ENCODE measurements at regions not wholly inside any gene's neighbourhood (a gene's known extent, or its start where the extent isn't known, plus 50 kb on each side); places are given as distances from the start of the nearest gene placed in this dataset.

- Histone ChIP-seq H3K9me3 (no peaks in the 10 kb centered on the region), H3K4me1 (ENCODE audit: insufficient read depth) (no peaks in the 10 kb centered on the region), H3K36me3 (no peaks in the 10 kb centered on the region), H3K27ac (no peak overlapping the region), H3K27me3 (no peaks in the 10 kb centered on the region), H3K4me3 (no peak overlapping the region)
- WGBS, 3 donors, result 93 to 94% (median 94%) methylated on average over 8 of the region's 8 CpGs
- DNase-seq, result no peak
- intact Hi-C loops (cut with DNase I), result loop anchor here in 1 of 4 donors (10.0 kb wide), 1 partner anchor 668 kb away; no protein-coding TSS in a partner anchor
- TF ChIP-seq CTCF (IDR thresholded peaks at IDR 0.05) (no peak), POLR2A (IDR thresholded peaks at IDR 0.05) (no peak), EP300 (IDR thresholded peaks at IDR 0.05) (no peak)
Measured at GRCh38 chr2:237022533-237022932, 63.2 kb upstream of the COPS8 start.

- Histone ChIP-seq H3K27me3 (no peaks in the 10 kb centered on the region), H3K9me3 (no peaks in the 10 kb centered on the region), H3K4me1 (ENCODE audit: insufficient read depth) (no peaks in the 10 kb centered on the region), H3K4me3 (no peak overlapping the region), H3K36me3 (no peaks in the 10 kb centered on the region), H3K27ac (no peak overlapping the region)
- DNase-seq, result no peak
- TF ChIP-seq EP300 (IDR thresholded peaks at IDR 0.05) (no peak), CTCF (IDR thresholded peaks at IDR 0.05) (no peak), POLR2A (IDR thresholded peaks at IDR 0.05) (no peak)
- intact Hi-C loops (cut with DNase I), result loop anchor here in 1 of 4 donors (10.0 kb wide), 1 partner anchor 669 kb away; no protein-coding TSS in a partner anchor
Measured at GRCh38 chr2:237024255-237024654, 61.4 kb upstream of the COPS8 start.

GRCh38 chr2:237025090-237025865, 60.4 kb upstream of the COPS8 start:
- no peak for TF ChIP-seq EP300 (IDR thresholded peaks at IDR 0.05)
- no peak for TF ChIP-seq CTCF (IDR thresholded peaks at IDR 0.05)
- TF ChIP-seq POLR2A (IDR thresholded peaks at IDR 0.05), result no peak
- DNase-seq, result no peak
- no peak overlapping the region for H3K27ac ChIP-seq
- no peaks in the 10 kb centered on the region for H3K36me3 ChIP-seq
- H3K9me3 ChIP-seq, result no peaks in the 10 kb centered on the region
- H3K4me1 ChIP-seq (ENCODE audit: insufficient read depth), result no peaks in the 10 kb centered on the region
- whole genome bisulfite sequencing, 3 donors, result 90 to 94% (median 94%) methylated on average over 10 of the region's 10 CpGs
- H3K4me3 ChIP-seq, result no peak overlapping the region
- intact Hi-C loops (cut with DNase I), result loop anchor here in 1 of 4 donors (5.0 to 10.0 kb wide), 2 partner anchors 513 to 670 kb away; no protein-coding TSS in a partner anchor
- H3K27me3 ChIP-seq, result no peaks in the 10 kb centered on the region

- TF ChIP-seq POLR2A (IDR thresholded peaks at IDR 0.05) (no peak), CTCF (IDR thresholded peaks at IDR 0.05) (peak; percentile 34 to 45 (median 43))
- H3K36me3 ChIP-seq, result no peaks in the 10 kb centered on the region
- DNase-seq, result peak; percentile 27 to 70 (median 58)
- 52 to 60% (median 56%) methylated on average over 8 of the region's 8 CpGs for WGBS, 3 donors
- no peaks in the 10 kb centered on the region for H3K27me3 ChIP-seq
- H3K4me3 ChIP-seq, result no peak overlapping the region
- intact Hi-C loops (cut with DNase I), result loop anchor here in 1 of 4 donors (5.0 to 10.0 kb wide), 2 partner anchors 515 to 672 kb away; no protein-coding TSS in a partner anchor
- no peak overlapping the region for H3K27ac ChIP-seq
- no peaks in the 10 kb centered on the region for H3K9me3 ChIP-seq
- H3K4me1 ChIP-seq (ENCODE audit: insufficient read depth), result no peaks in the 10 kb centered on the region
Measured at GRCh38 chr2:237026981-237027711, 58.5 kb upstream of the COPS8 start.

All from ovary (tissue), 7 donors.